RCC 7860 (cell line): ENCODE measurements at regions not wholly inside any gene's neighbourhood (a gene's known extent, or its start where the extent isn't known, plus 50 kb on each side); places are given as distances from the start of the nearest gene placed in this dataset.

Experiments
- DNase-seq: peaks from one replicate; pipeline ENCODE4 v3.0.0-alpha.2; 2015; ENCODE audit warnings: low spot score
- FAIRE-seq: peaks from 2 replicates; lab custom pipeline; 2012; peaks lifted over from hg19 to GRCh38; lab: Jason Lieb, UNC

DNA sequence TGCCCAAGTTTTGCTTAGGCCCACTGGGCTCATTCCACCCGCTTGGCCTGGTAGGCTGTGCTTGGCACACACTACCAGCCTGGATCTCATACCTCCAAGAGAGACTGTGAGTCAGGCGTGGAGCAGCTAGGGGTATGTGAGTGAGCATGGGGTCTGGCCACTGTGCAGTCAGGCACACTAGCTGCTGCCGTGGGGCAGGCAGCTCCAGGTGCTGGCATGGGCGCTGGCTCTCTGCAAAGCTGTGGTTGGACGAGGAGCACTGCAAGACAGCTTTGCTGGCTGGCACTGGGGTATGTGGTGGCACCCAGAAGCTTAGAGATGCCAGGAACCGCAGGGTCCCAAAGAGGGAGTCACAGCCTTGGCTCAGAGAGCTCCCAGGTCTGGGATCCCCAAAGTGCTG is 377.8 kb downstream of the KCTD8 start:
- DNase-seq: no peak
- no peak for FAIRE-seq

DNA sequence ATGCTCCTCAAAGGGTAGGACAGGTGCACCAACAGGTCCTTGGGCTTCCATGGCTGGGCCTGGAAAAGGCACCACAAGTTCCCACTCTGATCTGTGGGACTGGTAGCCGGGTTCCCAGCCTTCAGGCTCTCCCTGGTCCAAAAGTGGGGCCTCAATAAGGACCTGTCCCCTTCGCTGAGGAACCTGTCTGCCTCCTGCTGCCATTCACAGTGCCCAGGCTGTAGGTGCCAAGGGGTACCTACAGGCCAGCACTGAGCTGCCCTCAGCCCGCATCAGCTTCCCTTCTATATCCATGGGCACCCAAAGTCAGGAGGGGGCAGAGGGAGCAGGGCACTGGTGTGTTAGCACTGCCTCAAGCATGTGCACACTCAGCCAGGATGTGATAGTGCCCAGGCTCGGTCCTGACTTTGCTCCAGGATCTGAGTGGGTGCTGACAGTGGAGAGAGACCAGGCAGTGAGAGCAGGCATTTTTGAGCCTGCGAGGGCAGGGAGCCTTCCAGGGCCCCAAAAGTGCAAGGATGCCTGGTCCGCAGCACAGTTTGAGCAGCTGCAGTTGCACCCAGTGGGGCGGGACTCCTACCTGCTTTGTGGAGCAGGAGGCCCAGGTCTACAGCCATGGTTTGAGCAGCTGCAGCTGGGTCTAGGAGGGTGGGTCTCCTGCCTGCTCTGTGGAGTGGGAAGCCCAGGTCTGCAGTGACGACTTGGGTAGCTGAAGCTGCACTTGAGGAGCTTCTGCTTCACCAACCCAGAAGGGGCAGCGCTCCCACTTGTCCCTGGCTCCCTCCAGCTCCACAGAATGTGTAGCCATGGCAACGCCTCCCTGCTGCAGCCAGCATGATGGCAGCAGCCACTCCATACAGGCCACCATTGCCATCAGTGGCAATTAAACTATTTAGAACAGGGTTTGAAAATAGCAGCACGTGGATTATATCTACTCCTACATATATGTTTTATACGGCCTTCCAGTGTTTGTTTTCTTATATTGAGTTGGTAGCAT is 376.4 kb downstream of the KCTD8 start:
- FAIRE-seq: no peak

DNA sequence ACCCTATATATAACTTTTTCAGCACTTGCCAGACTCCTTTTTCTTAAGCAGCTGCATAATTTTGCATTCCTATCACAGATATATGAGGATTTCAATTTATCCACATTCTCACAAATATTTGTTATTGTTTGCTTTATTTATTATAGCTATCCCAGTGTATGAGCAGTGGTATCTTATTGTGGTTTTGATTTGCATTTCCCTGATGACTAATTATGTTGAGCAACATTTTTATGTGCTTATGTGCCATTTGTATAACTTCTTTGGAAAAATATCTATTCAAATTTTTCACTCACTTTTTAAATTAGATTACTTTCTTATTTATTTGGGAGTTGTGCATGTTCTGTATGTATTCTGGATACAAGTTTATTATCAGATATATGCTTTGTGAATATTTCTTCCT is 361.9 kb downstream of the KCTD8 start:
- no peak for FAIRE-seq
- no peak for DNase-seq

More for the DNA sequence above, 376.4 kb downstream of the KCTD8 start:
- DNase-seq: no peak

DNA sequence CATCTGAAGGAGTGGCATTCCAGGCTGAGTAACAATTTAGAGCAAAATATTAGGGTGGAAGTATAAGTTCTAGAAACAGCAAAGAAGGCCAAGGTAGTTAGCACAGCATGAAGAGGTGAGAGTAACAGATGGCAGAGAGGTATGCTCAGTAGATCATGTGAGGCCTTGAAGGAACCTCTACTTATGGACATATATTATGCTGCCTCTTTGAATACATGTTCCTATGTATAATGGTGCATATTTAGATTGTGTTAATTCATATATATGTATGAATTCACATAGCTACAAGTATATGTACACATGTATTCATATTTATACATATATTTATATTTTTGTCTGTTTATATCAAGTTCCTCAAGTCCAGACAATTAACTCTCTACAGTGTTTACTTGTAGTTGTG is 355.2 kb downstream of the KCTD8 start:
- no peak for FAIRE-seq
- DNase-seq: no peak

DNA sequence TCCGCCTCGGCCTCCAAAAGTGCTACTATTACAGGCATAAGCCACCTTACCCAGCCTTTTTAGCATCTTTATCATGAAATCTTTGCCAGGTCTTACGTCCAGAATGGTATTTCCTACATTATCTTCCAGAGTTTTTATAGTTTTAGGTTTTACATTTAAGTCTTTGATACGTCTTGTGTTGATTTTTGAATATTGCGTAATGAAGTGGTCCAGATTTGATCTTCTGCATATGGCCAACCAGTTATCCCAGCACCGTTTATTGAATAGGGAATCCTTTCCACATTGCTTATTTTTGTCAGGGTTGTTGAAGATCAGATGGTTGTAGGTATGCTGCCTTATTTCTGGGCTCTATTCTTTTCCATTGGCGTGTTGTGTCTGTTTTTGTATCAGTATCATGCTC is 349.6 kb downstream of the KCTD8 start:
- DNase-seq: no peak
- FAIRE-seq: no peak

DNA sequence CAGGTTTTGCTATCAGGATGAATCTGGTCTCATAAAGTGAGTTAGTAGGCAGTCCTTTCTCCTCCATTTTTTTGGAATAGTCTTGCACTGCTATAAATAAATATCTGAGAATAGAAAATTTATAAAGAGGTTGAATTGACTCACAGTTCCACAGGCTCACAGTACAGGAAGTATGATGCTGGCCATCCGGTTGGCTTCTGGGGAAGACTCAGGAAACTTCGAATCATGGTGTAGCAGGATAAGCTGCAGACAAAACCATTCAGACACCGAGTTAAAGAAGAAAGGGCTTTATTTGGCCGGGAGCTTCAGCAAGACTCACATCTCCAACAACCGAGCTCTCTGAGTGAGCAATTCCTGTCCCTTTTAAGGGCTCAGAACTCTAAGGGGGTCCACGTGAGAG is 348.2 kb downstream of the KCTD8 start:
- FAIRE-seq (no peak), DNase-seq (no peak)

DNA sequence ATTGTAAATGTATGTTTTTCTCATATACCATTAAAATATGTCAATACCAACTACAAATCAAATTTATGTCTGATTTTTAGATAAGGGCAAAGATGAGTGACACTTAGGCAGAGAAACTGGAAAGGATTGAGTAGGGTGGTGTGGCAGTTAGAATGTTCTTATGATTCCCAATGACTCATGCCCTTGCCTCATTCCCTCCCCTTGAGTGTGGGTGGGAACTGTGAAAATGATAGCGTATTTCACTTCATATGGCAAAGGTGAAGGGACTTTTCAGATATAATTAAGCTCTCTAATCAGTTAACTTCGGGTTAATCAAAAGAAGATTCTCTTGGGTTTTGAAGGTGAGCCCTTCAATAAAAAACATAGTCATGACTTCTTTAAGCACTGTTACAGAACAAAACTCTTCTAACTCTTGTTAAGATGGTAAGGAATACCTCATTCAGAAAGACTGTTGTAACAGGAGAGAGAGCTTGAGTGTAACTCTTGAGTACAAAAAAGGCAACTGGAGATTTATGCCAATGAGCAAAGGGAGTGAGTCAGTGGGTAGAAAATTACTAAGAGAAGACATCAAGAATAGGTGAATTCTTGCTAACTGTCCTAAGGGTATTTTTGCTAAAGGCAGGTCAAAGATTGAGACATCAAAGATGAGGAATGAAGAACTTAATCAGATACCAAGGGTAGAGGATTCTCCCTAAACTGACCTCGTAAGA is 329.5 kb downstream of the KCTD8 start:
- DNase-seq (no peak), FAIRE-seq (no peak)

DNA sequence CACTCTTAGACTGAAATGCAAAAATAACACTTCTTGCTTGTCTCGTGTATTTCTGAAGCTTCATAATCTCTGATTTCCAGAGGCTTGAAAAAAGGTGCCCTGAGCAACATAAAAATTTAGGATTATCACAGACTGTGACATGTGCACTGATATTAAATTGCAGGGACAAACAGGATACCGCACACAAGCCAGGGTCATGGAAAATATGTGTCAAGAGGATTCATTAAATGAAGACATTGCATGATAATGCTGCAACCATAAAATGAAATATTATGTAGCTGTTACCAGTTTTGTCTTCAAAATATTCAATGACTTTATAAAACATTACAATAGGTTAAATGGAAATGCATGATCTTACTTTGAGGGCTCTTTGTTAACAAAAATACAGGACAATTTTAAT is 328.0 kb downstream of the KCTD8 start:
- FAIRE-seq (no peak), DNase-seq (no peak)

DNA sequence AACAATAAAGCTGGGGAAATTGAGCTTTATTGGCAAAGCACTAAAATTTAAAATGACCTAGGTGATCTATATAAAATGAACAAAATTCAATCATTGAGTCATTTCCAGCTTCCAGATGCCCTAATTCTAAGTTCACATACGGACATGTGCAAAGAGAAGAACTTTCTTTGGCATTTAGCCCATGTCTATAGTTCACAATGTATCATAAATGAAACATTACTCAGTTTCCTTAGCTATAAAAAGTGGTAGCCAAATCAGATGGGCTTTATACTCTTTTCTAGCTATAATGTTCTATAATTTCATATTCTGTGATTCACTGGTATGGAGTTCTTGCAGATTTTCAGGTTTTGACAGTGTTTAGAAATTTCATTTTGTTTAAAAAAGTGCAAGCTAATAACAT is 327.4 kb downstream of the KCTD8 start:
- FAIRE-seq: no peak
- no peak for DNase-seq
